ENCODE measurements at regions not wholly inside any gene's neighbourhood (a gene's known extent, or its start where the extent isn't known, plus 50 kb on each side); places are given as distances from the start of the nearest gene placed in this dataset.

DNA sequence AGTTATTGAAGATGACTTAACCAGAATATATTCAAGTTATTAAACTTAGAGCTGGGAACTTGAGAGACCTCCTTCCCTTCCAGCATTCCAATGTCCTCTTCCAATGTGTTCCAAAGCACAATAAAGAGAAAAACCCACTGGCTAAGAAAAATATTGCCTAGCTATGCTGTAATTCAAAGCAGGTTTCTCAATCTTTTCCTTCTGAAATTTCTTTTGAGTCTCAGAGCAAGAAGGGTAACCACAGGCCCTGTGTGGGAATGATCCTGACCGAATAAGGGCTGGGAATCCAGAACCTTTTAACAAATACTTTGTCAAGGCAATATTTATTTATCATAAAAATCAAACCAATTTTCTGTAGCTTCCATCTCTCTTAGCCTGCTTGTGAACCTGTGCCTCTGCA is 150.7 kb upstream of the SFRP2 start:
- Histone ChIP-seq H3K9me3 (ENCODE audit: control insufficient read depth, insufficient read depth, low read depth, low read length) (no peaks in the 10 kb centered on the region), H3K27me3 (ENCODE audit: control insufficient read depth, insufficient read depth, low read length) (no peaks in the 10 kb centered on the region), H3K4me3 (ENCODE audit: low read depth in 2 of 2, low read length in 2 of 2) (no peak overlapping the region), H3K36me3 (ENCODE audit: control insufficient read depth, insufficient read depth, low read length) (no peaks in the 10 kb centered on the region), H3K27ac (ENCODE audit: low read length) (no peak overlapping the region), H3K4me1 (ENCODE audit: control insufficient read depth, insufficient read depth, low read length) (no peaks in the 10 kb centered on the region)
- ATAC-seq (no peak), DNase-seq (ENCODE audit: low read depth, low spot score) (no peak)
- in situ Hi-C loops (cut with HindIII; ENCODE audit: low pct_unique_long_range_greater_than_20kb, low sequenced_read_pairs): no loop called here
- TF ChIP-seq, protein P1, sequence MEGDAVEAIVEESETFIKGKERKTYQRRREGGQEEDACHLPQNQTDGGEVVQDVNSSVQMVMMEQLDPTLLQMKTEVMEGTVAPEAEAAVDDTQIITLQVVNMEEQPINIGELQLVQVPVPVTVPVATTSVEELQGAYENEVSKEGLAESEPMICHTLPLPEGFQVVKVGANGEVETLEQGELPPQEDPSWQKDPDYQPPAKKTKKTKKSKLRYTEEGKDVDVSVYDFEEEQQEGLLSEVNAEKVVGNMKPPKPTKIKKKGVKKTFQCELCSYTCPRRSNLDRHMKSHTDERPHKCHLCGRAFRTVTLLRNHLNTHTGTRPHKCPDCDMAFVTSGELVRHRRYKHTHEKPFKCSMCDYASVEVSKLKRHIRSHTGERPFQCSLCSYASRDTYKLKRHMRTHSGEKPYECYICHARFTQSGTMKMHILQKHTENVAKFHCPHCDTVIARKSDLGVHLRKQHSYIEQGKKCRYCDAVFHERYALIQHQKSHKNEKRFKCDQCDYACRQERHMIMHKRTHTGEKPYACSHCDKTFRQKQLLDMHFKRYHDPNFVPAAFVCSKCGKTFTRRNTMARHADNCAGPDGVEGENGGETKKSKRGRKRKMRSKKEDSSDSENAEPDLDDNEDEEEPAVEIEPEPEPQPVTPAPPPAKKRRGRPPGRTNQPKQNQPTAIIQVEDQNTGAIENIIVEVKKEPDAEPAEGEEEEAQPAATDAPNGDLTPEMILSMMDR (IDR thresholded peaks at IDR 0.05): no peak
- BruUV-seq (replicated peaks): no TSS peak
- POLR2A ChIA-PET: no interaction called here
- CTCF ChIA-PET: no interaction called here
- intact Hi-C loops (cut with micrococcal nuclease; ENCODE audit: unreplicated experiment): no loop called here

DNA sequence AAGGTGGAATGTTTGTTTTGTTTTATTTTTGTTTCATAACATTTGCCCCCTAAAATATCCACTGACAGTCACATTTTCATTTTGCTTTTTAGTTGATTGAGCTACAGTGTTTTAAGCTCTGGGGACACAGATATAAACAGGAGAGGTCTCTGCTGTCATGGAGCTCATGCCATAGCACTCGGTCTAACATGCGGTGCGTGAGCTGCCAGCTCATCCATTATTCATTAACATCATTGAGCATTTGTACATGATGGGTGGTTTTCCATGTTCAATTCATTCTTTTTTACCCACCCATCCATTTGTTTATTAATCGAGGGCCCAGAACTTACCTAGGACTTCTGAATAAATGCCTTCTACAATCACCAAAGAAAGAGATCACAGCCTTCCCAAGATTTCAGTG is 150.1 kb upstream of the SFRP2 start:
- Histone ChIP-seq H3K27me3 (ENCODE audit: control insufficient read depth, insufficient read depth, low read length) (no peaks in the 10 kb centered on the region), H3K27ac (ENCODE audit: low read length) (no peak overlapping the region), H3K4me1 (ENCODE audit: control insufficient read depth, insufficient read depth, low read length) (no peaks in the 10 kb centered on the region), H3K9me3 (ENCODE audit: control insufficient read depth, insufficient read depth, low read depth, low read length) (no peaks in the 10 kb centered on the region), H3K4me3 (ENCODE audit: low read depth in 2 of 2, low read length in 2 of 2) (no peak overlapping the region), H3K36me3 (ENCODE audit: control insufficient read depth, insufficient read depth, low read length) (no peaks in the 10 kb centered on the region)
- intact Hi-C loops (cut with micrococcal nuclease; ENCODE audit: unreplicated experiment) (no loop called here), in situ Hi-C loops (cut with HindIII; ENCODE audit: low pct_unique_long_range_greater_than_20kb, low sequenced_read_pairs) (no loop called here)
- no peak for ATAC-seq
- DNase-seq (ENCODE audit: low read depth, low spot score): no peak
- TF ChIP-seq, protein P2, sequence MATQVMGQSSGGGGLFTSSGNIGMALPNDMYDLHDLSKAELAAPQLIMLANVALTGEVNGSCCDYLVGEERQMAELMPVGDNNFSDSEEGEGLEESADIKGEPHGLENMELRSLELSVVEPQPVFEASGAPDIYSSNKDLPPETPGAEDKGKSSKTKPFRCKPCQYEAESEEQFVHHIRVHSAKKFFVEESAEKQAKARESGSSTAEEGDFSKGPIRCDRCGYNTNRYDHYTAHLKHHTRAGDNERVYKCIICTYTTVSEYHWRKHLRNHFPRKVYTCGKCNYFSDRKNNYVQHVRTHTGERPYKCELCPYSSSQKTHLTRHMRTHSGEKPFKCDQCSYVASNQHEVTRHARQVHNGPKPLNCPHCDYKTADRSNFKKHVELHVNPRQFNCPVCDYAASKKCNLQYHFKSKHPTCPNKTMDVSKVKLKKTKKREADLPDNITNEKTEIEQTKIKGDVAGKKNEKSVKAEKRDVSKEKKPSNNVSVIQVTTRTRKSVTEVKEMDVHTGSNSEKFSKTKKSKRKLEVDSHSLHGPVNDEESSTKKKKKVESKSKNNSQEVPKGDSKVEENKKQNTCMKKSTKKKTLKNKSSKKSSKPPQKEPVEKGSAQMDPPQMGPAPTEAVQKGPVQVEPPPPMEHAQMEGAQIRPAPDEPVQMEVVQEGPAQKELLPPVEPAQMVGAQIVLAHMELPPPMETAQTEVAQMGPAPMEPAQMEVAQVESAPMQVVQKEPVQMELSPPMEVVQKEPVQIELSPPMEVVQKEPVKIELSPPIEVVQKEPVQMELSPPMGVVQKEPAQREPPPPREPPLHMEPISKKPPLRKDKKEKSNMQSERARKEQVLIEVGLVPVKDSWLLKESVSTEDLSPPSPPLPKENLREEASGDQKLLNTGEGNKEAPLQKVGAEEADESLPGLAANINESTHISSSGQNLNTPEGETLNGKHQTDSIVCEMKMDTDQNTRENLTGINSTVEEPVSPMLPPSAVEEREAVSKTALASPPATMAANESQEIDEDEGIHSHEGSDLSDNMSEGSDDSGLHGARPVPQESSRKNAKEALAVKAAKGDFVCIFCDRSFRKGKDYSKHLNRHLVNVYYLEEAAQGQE (IDR thresholded peaks at IDR 0.05; ENCODE audit: insufficient read depth in 1 of 2, low read depth in 2 of 2, low read length in 1 of 2): no peak
- no peak for TF ChIP-seq POLR2AphosphoS5 (IDR thresholded peaks at IDR 0.05; ENCODE audit: low read depth, low read length)
- no peak for TF ChIP-seq SIN3A (IDR thresholded peaks at IDR 0.05; ENCODE audit: borderline replicate concordance, insufficient read depth, low read depth, low read length)
- no peak for TF ChIP-seq TCF7L2 (IDR thresholded peaks at IDR 0.05; ENCODE audit: low read depth, low read length)
- TF ChIP-seq, protein P1 (IDR thresholded peaks at IDR 0.05): no peak
- CTCF ChIA-PET: no interaction called here
- no TSS peak for BruUV-seq (replicated peaks)
- POLR2A ChIA-PET: no interaction called here

DNA sequence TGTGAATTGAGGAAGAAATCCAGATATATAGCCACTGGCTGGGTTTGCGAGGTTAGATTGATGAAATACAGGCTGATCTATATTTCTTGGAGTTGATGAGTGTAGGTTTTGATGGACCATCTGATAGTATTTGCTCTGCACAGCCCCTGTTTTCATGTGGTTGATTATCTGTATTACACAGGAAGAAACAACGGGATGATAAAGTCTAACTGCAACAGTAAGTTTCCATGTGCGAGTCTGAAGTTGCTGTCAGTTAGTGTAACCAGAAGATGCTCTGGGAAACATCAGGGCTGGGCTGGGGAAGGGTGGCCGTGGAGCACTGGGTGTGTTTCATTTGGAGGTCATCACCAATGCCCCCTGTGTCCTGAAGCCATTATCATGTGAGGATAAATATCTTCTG is 148.4 kb upstream of the SFRP2 start:
- ChIA-PET CTCF (no interaction called here), POLR2A (no interaction called here)
- no TSS peak for BruUV-seq (replicated peaks)
- ATAC-seq: no peak
- intact Hi-C loops (cut with micrococcal nuclease; ENCODE audit: unreplicated experiment) (no loop called here), in situ Hi-C loops (cut with HindIII; ENCODE audit: low pct_unique_long_range_greater_than_20kb, low sequenced_read_pairs) (no loop called here)
- H3K9me3 ChIP-seq (ENCODE audit: control insufficient read depth, insufficient read depth, low read depth, low read length): no peaks in the 10 kb centered on the region
- H3K4me3 ChIP-seq (ENCODE audit: low read depth in 2 of 2, low read length in 2 of 2): no peak overlapping the region
- no peak for DNase-seq (ENCODE audit: low read depth, low spot score)
- H3K36me3 ChIP-seq (ENCODE audit: control insufficient read depth, insufficient read depth, low read length): no peaks in the 10 kb centered on the region
- H3K27me3 ChIP-seq (ENCODE audit: control insufficient read depth, insufficient read depth, low read length): no peaks in the 10 kb centered on the region
- H3K4me1 ChIP-seq (ENCODE audit: control insufficient read depth, insufficient read depth, low read length): no peaks in the 10 kb centered on the region
- H3K27ac ChIP-seq (ENCODE audit: low read length): no peak overlapping the region
- TF ChIP-seq, protein P2 (IDR thresholded peaks at IDR 0.05; ENCODE audit: insufficient read depth in 1 of 2, low read depth in 2 of 2, low read length in 1 of 2): no peak
- TF ChIP-seq TCF7L2 (IDR thresholded peaks at IDR 0.05; ENCODE audit: low read depth, low read length) (no peak), SIN3A (IDR thresholded peaks at IDR 0.05; ENCODE audit: borderline replicate concordance, insufficient read depth, low read depth, low read length) (no peak)
- TF ChIP-seq, protein P1 (IDR thresholded peaks at IDR 0.05): no peak
